ENCODE measurements at regions not wholly inside any gene's neighbourhood (a gene's known extent, or its start where the extent isn't known, plus 50 kb on each side); places are given as distances from the start of the nearest gene placed in this dataset.
"Not testable (repeated sequence)": the region's sequence is repeated elsewhere in the genome, so short reads cannot be mapped to it uniquely, and the experiment has no call there.

DNA sequence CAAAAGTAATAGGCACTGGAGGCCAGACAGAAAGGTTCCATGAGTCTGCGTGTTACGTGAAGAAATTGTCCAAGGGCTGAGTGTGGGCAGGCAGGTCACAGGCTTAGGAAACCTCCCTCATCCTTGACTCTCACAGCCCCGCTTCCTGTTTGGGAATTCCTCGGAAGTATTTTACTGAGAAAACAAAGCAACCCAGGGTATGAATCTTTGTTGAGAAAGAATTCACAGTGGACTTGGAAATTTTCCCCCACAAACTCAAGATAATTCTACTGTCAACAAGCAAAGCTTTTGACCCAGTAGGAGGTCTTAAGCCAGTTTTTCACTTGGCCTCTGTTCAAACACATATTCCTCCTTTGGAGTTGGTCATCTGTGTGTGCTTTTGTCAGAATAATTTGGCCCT, 377.1 kb upstream of the TPM1 start:
- no peak for TF ChIP-seq ZFX (IDR thresholded peaks at IDR 0.05)
- TF ChIP-seq, protein P1, sequence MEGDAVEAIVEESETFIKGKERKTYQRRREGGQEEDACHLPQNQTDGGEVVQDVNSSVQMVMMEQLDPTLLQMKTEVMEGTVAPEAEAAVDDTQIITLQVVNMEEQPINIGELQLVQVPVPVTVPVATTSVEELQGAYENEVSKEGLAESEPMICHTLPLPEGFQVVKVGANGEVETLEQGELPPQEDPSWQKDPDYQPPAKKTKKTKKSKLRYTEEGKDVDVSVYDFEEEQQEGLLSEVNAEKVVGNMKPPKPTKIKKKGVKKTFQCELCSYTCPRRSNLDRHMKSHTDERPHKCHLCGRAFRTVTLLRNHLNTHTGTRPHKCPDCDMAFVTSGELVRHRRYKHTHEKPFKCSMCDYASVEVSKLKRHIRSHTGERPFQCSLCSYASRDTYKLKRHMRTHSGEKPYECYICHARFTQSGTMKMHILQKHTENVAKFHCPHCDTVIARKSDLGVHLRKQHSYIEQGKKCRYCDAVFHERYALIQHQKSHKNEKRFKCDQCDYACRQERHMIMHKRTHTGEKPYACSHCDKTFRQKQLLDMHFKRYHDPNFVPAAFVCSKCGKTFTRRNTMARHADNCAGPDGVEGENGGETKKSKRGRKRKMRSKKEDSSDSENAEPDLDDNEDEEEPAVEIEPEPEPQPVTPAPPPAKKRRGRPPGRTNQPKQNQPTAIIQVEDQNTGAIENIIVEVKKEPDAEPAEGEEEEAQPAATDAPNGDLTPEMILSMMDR (conservative IDR thresholded peaks at IDR 0.05), result no peak

DNA sequence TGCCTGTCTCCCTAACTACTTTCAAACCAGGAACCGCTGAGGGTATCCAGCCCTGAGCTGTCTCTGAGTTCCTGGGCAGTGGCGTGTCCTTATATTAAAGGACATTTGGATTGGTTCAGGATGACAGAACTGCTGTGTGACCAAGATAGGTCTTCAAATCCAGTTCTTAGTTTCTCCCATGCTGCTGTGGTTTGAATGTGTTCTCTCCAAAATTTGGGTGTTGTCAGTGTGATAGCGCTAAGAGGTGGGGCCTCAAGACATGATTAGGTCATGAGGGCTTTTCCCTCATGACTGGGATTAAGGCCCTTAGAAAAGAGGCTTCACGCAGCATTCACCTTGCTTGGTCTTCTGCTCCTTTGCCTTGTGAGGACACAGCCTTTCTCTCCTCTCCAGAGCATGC, 376.5 kb upstream of the TPM1 start:
- TF ChIP-seq, protein P1 (conservative IDR thresholded peaks at IDR 0.05), result no peak
- TF ChIP-seq ZFX (IDR thresholded peaks at IDR 0.05), result no peak
- H3K27ac ChIP-seq, result no peak overlapping the region

More for the DNA sequence above, 377.1 kb upstream of the TPM1 start:
- no peak overlapping the region for H3K27ac ChIP-seq

DNA sequence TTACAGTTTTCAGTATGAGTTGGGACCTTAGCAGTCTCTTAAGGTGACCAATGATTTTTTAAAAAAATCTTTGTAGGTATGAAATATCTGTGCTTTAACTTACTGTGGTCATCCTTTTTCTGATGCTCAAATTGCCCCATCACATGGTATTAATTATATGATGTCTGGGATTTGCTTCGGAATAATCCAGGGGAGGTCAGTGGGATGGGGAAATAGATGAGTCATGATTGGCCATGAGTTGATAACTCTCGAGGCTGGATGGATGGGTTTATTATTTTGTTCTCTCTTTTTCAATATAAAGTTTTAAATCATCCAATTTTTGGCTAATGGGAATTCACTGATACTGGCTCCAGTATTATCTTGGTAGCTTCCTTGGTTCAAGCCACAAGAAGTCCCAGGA, 370.3 kb upstream of the TPM1 start:
- no peak overlapping the region for H3K27ac ChIP-seq
- TF ChIP-seq, protein P1 (conservative IDR thresholded peaks at IDR 0.05), result no peak

DNA sequence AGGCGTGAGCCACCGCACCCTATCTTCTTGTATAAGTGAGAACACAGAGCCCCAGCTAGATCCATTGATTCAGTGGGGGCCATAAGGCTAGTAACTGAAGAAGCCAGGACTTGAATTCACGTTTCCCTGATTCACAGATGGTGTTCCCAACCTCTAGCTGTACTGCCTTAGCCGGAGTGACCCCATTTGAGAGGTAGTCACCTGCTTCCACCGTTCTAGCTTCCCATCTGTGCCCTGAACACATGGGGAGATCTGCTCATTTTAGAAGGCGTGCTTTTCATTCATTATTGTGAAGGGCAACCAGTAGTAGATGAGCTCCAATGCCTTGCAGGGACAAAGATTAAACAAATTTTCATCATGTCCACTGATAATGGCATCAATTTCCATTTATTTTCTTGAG, 365.7 kb upstream of the TPM1 start:
- no peak for TF ChIP-seq ZFX (IDR thresholded peaks at IDR 0.05)
- TF ChIP-seq, protein P1 (conservative IDR thresholded peaks at IDR 0.05), result no peak
- no peak overlapping the region for H3K27ac ChIP-seq

DNA sequence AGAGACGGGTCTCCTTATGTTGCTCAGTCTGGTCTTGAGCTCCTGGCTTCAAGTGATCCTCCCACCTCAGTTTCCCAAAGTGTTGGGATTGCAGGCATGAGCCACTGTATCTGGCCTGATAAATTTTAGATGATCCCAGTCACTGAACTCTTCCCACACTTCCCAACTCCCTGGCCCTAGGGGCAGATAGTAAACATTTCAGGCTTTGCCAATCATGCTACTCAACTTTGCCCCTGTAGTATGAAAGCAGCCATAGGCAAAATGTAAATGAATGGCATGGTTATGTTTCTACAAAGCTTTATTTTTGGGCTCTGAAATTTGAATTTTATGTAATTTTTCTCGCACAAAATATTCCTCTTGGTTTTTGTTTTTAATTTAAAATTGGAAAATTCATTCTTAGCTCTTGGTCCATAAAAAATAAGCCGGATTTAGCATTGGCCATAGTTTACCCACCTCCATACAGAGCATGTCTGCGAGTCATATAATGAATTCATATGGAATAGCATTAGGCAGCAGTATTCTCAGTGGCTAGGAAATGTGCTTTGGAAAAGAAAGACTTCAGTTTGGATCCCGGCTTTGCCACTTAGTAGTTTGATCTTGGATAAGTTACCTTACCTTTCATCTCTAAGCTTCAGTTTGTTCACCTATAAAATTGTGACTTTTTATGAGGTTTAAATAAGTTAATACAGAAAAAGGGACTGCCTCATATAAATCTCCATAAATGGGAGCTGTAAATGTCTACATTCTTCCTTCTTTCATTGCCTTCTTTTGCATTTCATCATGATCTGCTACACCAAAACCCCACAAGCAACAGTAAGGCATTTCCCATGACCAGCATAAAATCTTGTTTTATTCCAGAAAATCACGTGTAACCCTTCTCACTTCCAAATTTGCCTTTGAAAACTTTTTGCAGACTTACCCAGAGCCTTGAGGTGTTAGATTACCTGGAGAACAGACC, 360.3 kb upstream of the TPM1 start:
- no peak overlapping the region for H3K27ac ChIP-seq
- TF ChIP-seq ZFX (IDR thresholded peaks at IDR 0.05), result no peak
- TF ChIP-seq, protein P1 (conservative IDR thresholded peaks at IDR 0.05), result no peak

DNA sequence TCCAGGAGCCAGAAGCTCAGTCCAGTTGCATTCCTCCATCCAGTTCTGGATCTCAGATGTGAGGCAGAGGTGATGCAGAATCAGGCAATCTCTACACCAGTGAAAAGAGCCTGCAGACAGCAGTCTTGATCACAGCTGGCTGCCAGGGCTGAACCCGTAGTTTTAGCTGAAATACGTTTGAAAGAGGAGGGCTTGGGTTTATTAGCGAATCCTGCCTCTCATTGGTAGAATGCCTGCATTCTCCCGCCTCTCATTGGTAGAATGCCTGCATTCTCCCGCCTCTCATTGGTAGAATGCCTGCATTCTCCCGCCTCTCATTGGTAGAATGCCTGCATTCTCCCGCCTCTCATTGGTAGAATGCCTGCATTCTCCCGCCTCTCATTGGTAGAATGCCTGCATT, 359.4 kb upstream of the TPM1 start:
- not testable (repeated sequence) for H3K27ac ChIP-seq

DNA sequence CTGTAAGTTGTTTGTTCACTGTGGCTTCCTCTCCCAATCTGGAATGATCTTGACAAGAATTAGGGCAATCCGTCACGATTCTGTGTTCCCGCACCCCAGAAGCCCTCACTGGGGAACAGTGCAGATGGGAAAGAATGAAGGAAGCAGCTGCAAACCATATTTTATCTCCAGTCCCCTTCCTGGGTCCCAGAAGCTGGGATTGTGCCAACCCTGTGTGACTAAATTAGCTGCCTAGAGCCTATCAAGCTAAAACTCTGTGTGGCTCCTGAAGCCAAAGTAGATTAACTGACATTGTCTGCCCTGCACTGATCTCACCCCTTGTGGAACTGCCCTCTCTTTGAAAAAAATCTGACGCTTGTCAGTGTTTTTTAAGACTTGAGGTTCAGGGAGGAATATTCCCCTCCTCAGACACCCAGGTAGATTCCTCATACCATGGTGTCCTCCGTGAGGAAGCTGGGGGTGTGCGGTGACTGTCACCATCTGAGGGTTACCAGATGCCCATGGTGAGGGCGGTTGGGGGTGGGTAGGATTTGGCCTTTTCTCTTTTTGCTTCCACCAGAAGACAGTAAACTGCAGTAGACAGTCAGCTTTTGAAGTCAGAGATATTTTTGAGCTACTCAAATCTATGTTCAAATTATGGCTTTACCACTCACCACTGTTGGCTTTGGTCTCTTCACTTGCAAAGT, 358.3 kb upstream of the TPM1 start:
- no peak overlapping the region for H3K27ac ChIP-seq
- TF ChIP-seq ZFX (IDR thresholded peaks at IDR 0.05), result no peak
- TF ChIP-seq, protein P1 (conservative IDR thresholded peaks at IDR 0.05), result no peak
